Lower leg skin (tissue), 3 donors: ENCODE measurements at regions not wholly inside any gene's neighbourhood (a gene's known extent, or its start where the extent isn't known, plus 50 kb on each side); places are given as distances from the start of the nearest gene placed in this dataset.

Experiments used
- CTCF ChIP-seq, 3 donors: fragments of 450-650 bp; IDR thresholded peaks; one replicate each; pipeline ENCODE4 v1.5.1; 2016; ENCODE audit warnings: antibody characterized with exemption in 3 of 3, mild to moderate bottlenecking in 3 of 3, moderate library complexity in 2 of 3
- POLR2A ChIP-seq, 2 donors: fragments of 450-650 bp; IDR thresholded peaks; one replicate each; pipeline ENCODE4 v1.6.1; 2016 to 2017; ENCODE audit warnings: antibody characterized with exemption in 2 of 2, mild to moderate bottlenecking in 1 of 2, moderate library complexity in 1 of 2

DNA sequence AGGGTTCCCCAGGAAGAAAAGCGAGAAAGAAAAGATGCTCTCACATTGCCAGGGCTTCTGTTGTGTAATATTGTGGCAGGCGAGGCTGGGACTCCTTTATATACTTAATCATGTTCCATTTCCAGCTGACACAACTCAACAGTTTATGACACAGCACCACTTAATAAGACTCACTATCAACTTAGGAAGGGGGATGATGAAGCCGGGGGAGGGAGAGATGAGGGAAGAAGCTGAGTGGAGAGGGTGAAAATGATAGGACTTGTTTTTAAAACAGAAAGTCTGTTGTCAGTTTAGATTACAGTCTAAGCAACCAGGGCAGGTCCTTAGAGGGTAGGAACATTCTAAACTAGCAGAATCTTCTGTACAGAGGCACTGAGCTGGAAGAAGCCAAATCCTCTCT is 397.0 kb downstream of the NXPE2 start:
- no peak for TF ChIP-seq CTCF (IDR thresholded peaks at IDR 0.05)
- no peak for TF ChIP-seq POLR2A (IDR thresholded peaks at IDR 0.05)
